ENCODE measurements at regions not wholly inside any gene's neighbourhood (a gene's known extent, or its start where the extent isn't known, plus 50 kb on each side); places are given as distances from the start of the nearest gene placed in this dataset.

GRCh38 chr2:192265751-192266150 lies 71.0 kb upstream of the TMEFF2 start:
- H3K9ac ChIP-seq (ENCODE audit: low read length in 3 of 3), result no peak overlapping the region
- no peaks in the 10 kb centered on the region for H3K4me1 ChIP-seq (ENCODE audit: control insufficient read depth in 2 of 3, insufficient read depth in 2 of 3, low read depth in 1 of 3, low read length in 3 of 3)
- intact Hi-C loops (cut with DNase I), result no loop called here
- TF ChIP-seq CTCF (IDR thresholded peaks at IDR 0.05; ENCODE audit: borderline replicate concordance, extremely low read depth, insufficient read depth), result no peak
- no peaks in the 10 kb centered on the region for H3K36me3 ChIP-seq (ENCODE audit: control insufficient read depth in 2 of 3, insufficient read depth in 3 of 3, low read length in 3 of 3)
- DNase-seq (no peak), FAIRE-seq (no peak)
- no peak overlapping the region for H3K27ac ChIP-seq (ENCODE audit: low read depth in 2 of 2, low read length in 2 of 2)
- no peaks in the 10 kb centered on the region for H3K9me3 ChIP-seq (ENCODE audit: control insufficient read depth in 2 of 3, insufficient read depth in 1 of 3, low read length in 3 of 3)
- H3K27me3 ChIP-seq (ENCODE audit: control insufficient read depth, insufficient read depth, low read length), result no peaks in the 10 kb centered on the region
- no peak overlapping the region for H3K4me3 ChIP-seq (ENCODE audit: low read length in 3 of 3)

- H3K9me3 ChIP-seq (ENCODE audit: control insufficient read depth in 2 of 3, insufficient read depth in 1 of 3, low read length in 3 of 3), result no peaks in the 10 kb centered on the region
- intact Hi-C loops (cut with DNase I), result no loop called here
- DNase-seq (no peak), FAIRE-seq (no peak)
- H3K9ac ChIP-seq (ENCODE audit: low read length in 3 of 3), result no peak overlapping the region
- no peaks in the 10 kb centered on the region for H3K27me3 ChIP-seq (ENCODE audit: control insufficient read depth, insufficient read depth, low read length)
- H3K4me3 ChIP-seq (ENCODE audit: low read length in 3 of 3), result no peak overlapping the region
- no peaks in the 10 kb centered on the region for H3K36me3 ChIP-seq (ENCODE audit: control insufficient read depth in 2 of 3, insufficient read depth in 3 of 3, low read length in 3 of 3)
- no peaks in the 10 kb centered on the region for H3K4me1 ChIP-seq (ENCODE audit: control insufficient read depth in 2 of 3, insufficient read depth in 2 of 3, low read depth in 1 of 3, low read length in 3 of 3)
- H3K27ac ChIP-seq (ENCODE audit: low read depth in 2 of 2, low read length in 2 of 2), result no peak overlapping the region
- TF ChIP-seq CTCF (IDR thresholded peaks at IDR 0.05; ENCODE audit: borderline replicate concordance, extremely low read depth, insufficient read depth), result no peak
Observed at GRCh38 chr2:192254444-192254843, 59.7 kb upstream of the TMEFF2 start.

- no peak overlapping the region for H3K9ac ChIP-seq (ENCODE audit: low read length in 3 of 3)
- no peak overlapping the region for H3K27ac ChIP-seq (ENCODE audit: low read depth in 2 of 2, low read length in 2 of 2)
- H3K9me3 ChIP-seq (ENCODE audit: control insufficient read depth in 2 of 3, insufficient read depth in 1 of 3, low read length in 3 of 3), result no peaks in the 10 kb centered on the region
- H3K27me3 ChIP-seq (ENCODE audit: control insufficient read depth, insufficient read depth, low read length), result no peaks in the 10 kb centered on the region
- no peak for DNase-seq
- no peak for FAIRE-seq
- no peak for TF ChIP-seq CTCF (IDR thresholded peaks at IDR 0.05; ENCODE audit: borderline replicate concordance, extremely low read depth, insufficient read depth)
- H3K4me3 ChIP-seq (ENCODE audit: low read length in 3 of 3), result no peak overlapping the region
- H3K36me3 ChIP-seq (ENCODE audit: control insufficient read depth in 2 of 3, insufficient read depth in 3 of 3, low read length in 3 of 3), result no peaks in the 10 kb centered on the region
- no peaks in the 10 kb centered on the region for H3K4me1 ChIP-seq (ENCODE audit: control insufficient read depth in 2 of 3, insufficient read depth in 2 of 3, low read depth in 1 of 3, low read length in 3 of 3)
- intact Hi-C loops (cut with DNase I), result no loop called here
Observed at GRCh38 chr2:192253692-192254091, 59.0 kb upstream of the TMEFF2 start.

- no peak for TF ChIP-seq CTCF (IDR thresholded peaks at IDR 0.05; ENCODE audit: borderline replicate concordance, extremely low read depth, insufficient read depth)
- Histone ChIP-seq H3K4me1 (ENCODE audit: control insufficient read depth in 2 of 3, insufficient read depth in 2 of 3, low read depth in 1 of 3, low read length in 3 of 3) (no peaks in the 10 kb centered on the region), H3K27me3 (ENCODE audit: control insufficient read depth, insufficient read depth, low read length) (no peaks in the 10 kb centered on the region), H3K36me3 (ENCODE audit: control insufficient read depth in 2 of 3, insufficient read depth in 3 of 3, low read length in 3 of 3) (no peaks in the 10 kb centered on the region), H3K9me3 (ENCODE audit: control insufficient read depth in 2 of 3, insufficient read depth in 1 of 3, low read length in 3 of 3) (no peaks in the 10 kb centered on the region), H3K27ac (ENCODE audit: low read depth in 2 of 2, low read length in 2 of 2) (no peak overlapping the region), H3K4me3 (ENCODE audit: low read length in 3 of 3) (no peak overlapping the region), H3K9ac (ENCODE audit: low read length in 3 of 3) (no peak overlapping the region)
- DNase-seq (no peak), FAIRE-seq (no peak)
- intact Hi-C loops (cut with DNase I), result no loop called here
Observed at GRCh38 chr2:192250961-192251360, 56.2 kb upstream of the TMEFF2 start.
